ENCODE measurements at regions not wholly inside any gene's neighbourhood (a gene's known extent, or its start where the extent isn't known, plus 50 kb on each side); places are given as distances from the start of the nearest gene placed in this dataset.
A peak's percentile ranks its signal among the peaks of the same experiment; 100 is the strongest.

DNA sequence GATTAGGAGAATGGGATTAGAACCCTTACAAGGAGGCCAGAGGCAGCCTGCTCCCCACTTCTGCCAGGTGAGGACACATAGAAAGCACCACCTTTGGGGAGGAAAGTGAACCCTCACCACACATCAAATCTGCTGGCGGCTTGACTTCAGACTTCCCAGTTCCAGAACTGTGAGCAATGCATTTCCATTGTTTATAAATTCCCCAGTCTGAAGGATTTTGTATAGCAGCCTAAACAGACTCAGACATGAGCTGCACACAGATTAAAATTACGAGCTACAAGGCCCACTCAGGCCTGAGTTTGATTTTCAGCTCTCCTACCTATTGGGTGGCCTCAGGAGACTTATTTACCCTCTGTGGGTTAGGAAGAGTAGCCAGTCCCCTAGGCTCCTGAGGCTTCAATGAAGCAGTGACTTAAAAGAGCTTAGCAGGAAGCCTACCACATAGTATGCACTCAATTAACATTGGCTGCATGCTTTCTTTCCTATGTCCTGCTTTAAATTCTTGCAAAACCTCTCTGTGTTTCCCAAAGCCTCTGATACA, 350.7 kb upstream of the ZMIZ1 start:
- no peak for DNase-seq
- TF ChIP-seq, protein P1, sequence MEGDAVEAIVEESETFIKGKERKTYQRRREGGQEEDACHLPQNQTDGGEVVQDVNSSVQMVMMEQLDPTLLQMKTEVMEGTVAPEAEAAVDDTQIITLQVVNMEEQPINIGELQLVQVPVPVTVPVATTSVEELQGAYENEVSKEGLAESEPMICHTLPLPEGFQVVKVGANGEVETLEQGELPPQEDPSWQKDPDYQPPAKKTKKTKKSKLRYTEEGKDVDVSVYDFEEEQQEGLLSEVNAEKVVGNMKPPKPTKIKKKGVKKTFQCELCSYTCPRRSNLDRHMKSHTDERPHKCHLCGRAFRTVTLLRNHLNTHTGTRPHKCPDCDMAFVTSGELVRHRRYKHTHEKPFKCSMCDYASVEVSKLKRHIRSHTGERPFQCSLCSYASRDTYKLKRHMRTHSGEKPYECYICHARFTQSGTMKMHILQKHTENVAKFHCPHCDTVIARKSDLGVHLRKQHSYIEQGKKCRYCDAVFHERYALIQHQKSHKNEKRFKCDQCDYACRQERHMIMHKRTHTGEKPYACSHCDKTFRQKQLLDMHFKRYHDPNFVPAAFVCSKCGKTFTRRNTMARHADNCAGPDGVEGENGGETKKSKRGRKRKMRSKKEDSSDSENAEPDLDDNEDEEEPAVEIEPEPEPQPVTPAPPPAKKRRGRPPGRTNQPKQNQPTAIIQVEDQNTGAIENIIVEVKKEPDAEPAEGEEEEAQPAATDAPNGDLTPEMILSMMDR (IDR thresholded peaks at IDR 0.05; ENCODE audit: low read depth, low read length) = no peak
- Histone ChIP-seq H3K36me3 (no peaks in the 10 kb centered on the region), H3K4me1 (no peaks in the 10 kb centered on the region), H3K27me3 (no peaks in the 10 kb centered on the region), H3K4me3 (ENCODE audit: low read depth, low read length) (no peak overlapping the region), H3K9me3 (no peaks in the 10 kb centered on the region)

DNA sequence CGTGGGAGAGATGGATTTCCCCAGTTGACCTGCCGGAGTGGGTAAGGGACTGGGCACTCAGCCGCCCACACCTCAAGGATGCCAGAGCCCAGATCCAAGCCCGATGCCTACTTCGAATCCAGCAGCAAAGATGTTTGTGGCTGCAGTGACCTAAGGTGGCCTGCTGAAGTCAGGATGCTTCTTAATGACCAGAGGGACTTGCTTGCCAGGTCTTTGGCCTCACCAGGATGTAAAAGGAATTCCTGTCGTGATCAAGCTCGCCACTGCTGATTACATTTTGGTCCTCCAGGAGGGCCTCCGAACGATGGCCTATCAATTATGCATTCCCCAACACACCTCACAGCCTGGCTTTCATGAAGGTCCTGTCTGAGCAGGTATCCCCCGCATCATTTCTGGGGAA, 349.5 kb upstream of the ZMIZ1 start:
- TF ChIP-seq, protein P1 (IDR thresholded peaks at IDR 0.05; ENCODE audit: low read depth, low read length) = no peak
- H3K4me3 ChIP-seq (ENCODE audit: low read depth, low read length) = no peak overlapping the region
- no peaks in the 10 kb centered on the region for H3K9me3 ChIP-seq
- H3K4me1 ChIP-seq = no peaks in the 10 kb centered on the region
- no peaks in the 10 kb centered on the region for H3K36me3 ChIP-seq
- H3K27me3 ChIP-seq = no peaks in the 10 kb centered on the region
- no peak for DNase-seq

DNA sequence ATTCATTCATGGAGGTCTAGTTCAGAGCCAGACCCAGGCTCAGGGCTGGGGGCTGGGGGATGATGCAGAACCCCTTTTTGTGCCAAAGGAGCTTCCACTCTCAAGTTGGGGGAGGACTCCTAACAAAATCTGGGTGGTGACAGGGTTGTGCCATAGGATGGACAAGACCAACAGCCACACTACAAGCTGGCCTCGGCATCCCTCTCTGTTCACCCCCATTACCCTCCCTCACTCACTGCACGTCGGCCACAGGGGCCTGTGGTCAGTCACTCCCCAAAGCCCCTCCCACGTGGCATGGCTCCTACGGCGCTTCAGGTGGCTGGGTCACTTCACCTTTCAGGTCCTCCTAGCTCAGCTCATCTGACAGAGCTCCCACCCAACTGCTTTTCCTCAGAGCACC, 348.7 kb upstream of the ZMIZ1 start:
- Histone ChIP-seq H3K9me3 (no peaks in the 10 kb centered on the region), H3K4me3 (ENCODE audit: low read depth, low read length) (no peak overlapping the region), H3K36me3 (no peaks in the 10 kb centered on the region), H3K27me3 (no peaks in the 10 kb centered on the region), H3K4me1 (no peaks in the 10 kb centered on the region)
- TF ChIP-seq, protein P1 (IDR thresholded peaks at IDR 0.05; ENCODE audit: low read depth, low read length) = no peak
- DNase-seq = no peak

DNA sequence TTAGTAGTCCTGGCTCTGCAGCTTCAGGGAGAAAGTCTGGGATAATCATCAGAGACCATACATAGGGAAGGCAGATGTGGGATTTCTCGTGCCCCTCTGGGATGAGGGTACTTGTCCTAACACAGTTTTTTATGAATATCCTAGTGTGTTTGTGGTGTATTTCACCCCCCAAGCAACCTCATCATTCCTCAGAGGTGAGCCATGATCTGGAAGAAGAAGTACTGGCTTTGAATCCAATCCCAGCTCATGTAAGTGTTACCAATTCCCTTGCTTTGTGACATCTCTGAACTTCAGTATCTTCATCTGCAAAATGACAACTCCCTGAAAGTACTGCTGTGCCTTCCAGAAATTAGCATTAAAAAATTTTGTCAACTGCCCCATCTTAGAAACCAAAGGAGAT, 347.5 kb upstream of the ZMIZ1 start:
- TF ChIP-seq, protein P1 (IDR thresholded peaks at IDR 0.05; ENCODE audit: low read depth, low read length) = no peak
- H3K4me1 ChIP-seq = no peaks in the 10 kb centered on the region; the same call in 1 of the 2 replicates
- no peaks in the 10 kb centered on the region for H3K27me3 ChIP-seq

DNA sequence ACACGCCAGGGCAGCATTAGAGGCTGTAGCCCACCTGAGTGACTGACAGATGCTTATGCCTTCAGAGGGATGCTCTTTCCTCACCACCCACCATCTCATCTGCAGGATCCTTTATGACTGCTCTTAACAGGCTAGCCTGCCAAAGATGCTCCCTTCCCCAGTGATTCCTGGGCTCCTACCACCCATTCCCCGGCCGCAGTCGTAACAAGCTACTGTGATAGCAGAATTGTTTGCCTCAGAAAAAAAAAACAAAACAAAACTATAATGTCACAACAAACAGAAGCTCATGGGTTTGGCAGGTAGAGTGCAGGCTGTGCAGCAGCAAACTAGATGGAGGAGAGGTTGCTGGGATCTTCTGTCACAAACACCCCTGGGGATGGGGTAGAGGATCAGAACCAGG, 343.9 kb upstream of the ZMIZ1 start:
- no peak for DNase-seq
- Histone ChIP-seq H3K4me1 (peaks cover 17% of the 10 kb centered on the region), H3K4me3 (ENCODE audit: low read depth, low read length) (no peak overlapping the region), H3K27me3 (no peaks in the 10 kb centered on the region), H3K9me3 (no peaks in the 10 kb centered on the region), H3K36me3 (no peaks in the 10 kb centered on the region)
- TF ChIP-seq, protein P1 (IDR thresholded peaks at IDR 0.05; ENCODE audit: low read depth, low read length) = no peak

More for the DNA sequence above, 347.5 kb upstream of the ZMIZ1 start:
- DNase-seq = no peak
- H3K9me3 ChIP-seq = no peaks in the 10 kb centered on the region
- no peaks in the 10 kb centered on the region for H3K36me3 ChIP-seq
- no peak overlapping the region for H3K4me3 ChIP-seq (ENCODE audit: low read depth, low read length)

DNA sequence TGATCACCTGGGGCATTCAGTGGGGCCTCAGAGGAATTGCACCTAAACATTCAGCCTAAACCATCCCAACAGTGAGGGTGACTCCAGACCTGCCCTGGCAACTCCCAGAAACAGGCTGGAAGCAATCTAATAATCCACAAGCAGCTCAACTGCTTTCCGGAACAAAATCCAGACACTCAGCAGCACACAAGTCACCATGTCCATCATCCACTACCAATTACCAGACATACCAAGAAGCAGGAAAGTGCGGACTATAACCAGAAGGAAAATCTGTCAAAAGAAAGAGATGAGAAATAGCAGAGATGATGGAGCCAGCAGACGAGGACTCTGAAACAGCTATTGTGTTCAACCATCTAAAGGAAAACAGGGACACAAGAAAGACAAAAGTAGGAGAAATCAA, 342.6 kb upstream of the ZMIZ1 start:
- DNase-seq = peak; percentile 39
- TF ChIP-seq, protein P1 (IDR thresholded peaks at IDR 0.05; ENCODE audit: low read depth, low read length) = no peak
- H3K36me3 ChIP-seq = no peaks in the 10 kb centered on the region
- peaks cover 17% of the 10 kb centered on the region for H3K4me1 ChIP-seq
- no peaks in the 10 kb centered on the region for H3K9me3 ChIP-seq
- no peaks in the 10 kb centered on the region for H3K27me3 ChIP-seq
- no peak overlapping the region for H3K4me3 ChIP-seq (ENCODE audit: low read depth, low read length)
